ENCODE measurements at regions not wholly inside any gene's neighbourhood (a gene's known extent, or its start where the extent isn't known, plus 50 kb on each side); places are given as distances from the start of the nearest gene placed in this dataset.

- Histone ChIP-seq H3K36me3 (ENCODE audit: control insufficient read depth in 2 of 2, extremely low read depth in 1 of 2, insufficient read depth in 2 of 2, low read length in 2 of 2) (no peaks in the 10 kb centered on the region), H2AFZ (ENCODE audit: control insufficient read depth, low read length) (no peak overlapping the region), H3K9me1 (ENCODE audit: control insufficient read depth, extremely low read depth, insufficient read depth, low read length) (no peaks in the 10 kb centered on the region), H4K20me1 (ENCODE audit: control insufficient read depth, extremely low read depth, insufficient read depth, low read length) (no peaks in the 10 kb centered on the region), H3K4me3 (ENCODE audit: control insufficient read depth in 2 of 3, extremely low read depth in 1 of 3, insufficient read depth in 2 of 3, low read depth in 1 of 3, low read length in 3 of 3) (no peak overlapping the region), H3K4me2 (ENCODE audit: control insufficient read depth, extremely low read depth, insufficient read depth, low read depth, low read length) (no peak overlapping the region), H3K27ac (ENCODE audit: control insufficient read depth, insufficient read depth, low read length) (no peak overlapping the region), H3K27me3 (ENCODE audit: control insufficient read depth, extremely low read depth, insufficient read depth, low read length) (no peaks in the 10 kb centered on the region), H3K9ac (ENCODE audit: control insufficient read depth, extremely low read depth, insufficient read depth, low read length) (no peak overlapping the region), H3K79me2 (ENCODE audit: control insufficient read depth, insufficient read depth, low read length) (no peaks in the 10 kb centered on the region), H3K4me1 (ENCODE audit: control insufficient read depth, extremely low read depth, insufficient read depth, low read length) (no peaks in the 10 kb centered on the region), H3K9me3 (ENCODE audit: control insufficient read depth, low read depth, low read length) (no peaks in the 10 kb centered on the region)
- dilution Hi-C loops (cut with MboI; ENCODE audit: extremely low pct_ligation_motif_present, low sequenced_read_pairs), result no loop called here
- TF ChIP-seq CTCF (optimal IDR thresholded peaks at IDR 0.05 in 1 of 3, IDR thresholded peaks at IDR 0.05 in 1 of 3, conservative IDR thresholded peaks at IDR 0.05 in 1 of 3; ENCODE audit: extremely low read depth in 1 of 3, insufficient read depth in 2 of 3, low read length in 3 of 3), result no peak
- no peak for TF ChIP-seq EZH2 (IDR thresholded peaks at IDR 0.05; ENCODE audit: low read length)
- DNase-seq (ENCODE audit: low read depth, low spot score) (no peak), FAIRE-seq (no peak)
Measured at GRCh38 chr13:22428188-22428828, 752.5 kb upstream of the SGCG start.

DNA sequence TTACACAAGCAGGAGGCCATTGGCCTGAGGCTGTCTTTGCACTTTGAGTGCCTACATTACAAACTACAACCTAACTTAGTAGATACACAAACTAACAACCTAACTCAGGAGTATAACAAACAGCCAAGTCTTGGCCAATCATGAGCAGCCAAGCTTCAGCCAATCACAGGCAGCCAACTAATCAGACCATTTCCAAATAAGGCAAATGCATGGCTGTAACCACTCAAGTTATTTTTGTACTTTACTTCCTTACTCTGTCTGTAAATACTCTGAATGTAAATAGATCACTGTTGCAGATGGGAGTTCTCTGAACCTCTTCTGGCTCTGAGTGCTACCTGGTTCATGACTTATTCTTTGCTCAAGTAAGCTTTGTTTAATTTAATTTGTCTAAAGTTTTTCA, 748.1 kb upstream of the SGCG start:
- no peaks in the 10 kb centered on the region for H3K27me3 ChIP-seq (ENCODE audit: control insufficient read depth, extremely low read depth, insufficient read depth, low read length)
- no peaks in the 10 kb centered on the region for H3K79me2 ChIP-seq (ENCODE audit: control insufficient read depth, insufficient read depth, low read length)
- no peak overlapping the region for H2AFZ ChIP-seq (ENCODE audit: control insufficient read depth, low read length)
- H3K9me1 ChIP-seq (ENCODE audit: control insufficient read depth, extremely low read depth, insufficient read depth, low read length), result no peaks in the 10 kb centered on the region
- no peak overlapping the region for H3K4me2 ChIP-seq (ENCODE audit: control insufficient read depth, extremely low read depth, insufficient read depth, low read depth, low read length)
- FAIRE-seq, result no peak
- dilution Hi-C loops (cut with MboI; ENCODE audit: extremely low pct_ligation_motif_present, low sequenced_read_pairs), result no loop called here
- no peak for DNase-seq (ENCODE audit: low read depth, low spot score)
- H4K20me1 ChIP-seq (ENCODE audit: control insufficient read depth, extremely low read depth, insufficient read depth, low read length), result no peaks in the 10 kb centered on the region
- H3K9me3 ChIP-seq (ENCODE audit: control insufficient read depth, low read depth, low read length), result no peaks in the 10 kb centered on the region
- no peak overlapping the region for H3K27ac ChIP-seq (ENCODE audit: control insufficient read depth, insufficient read depth, low read length)
- TF ChIP-seq EZH2 (IDR thresholded peaks at IDR 0.05; ENCODE audit: low read length) (no peak), CTCF (optimal IDR thresholded peaks at IDR 0.05 in 1 of 3, IDR thresholded peaks at IDR 0.05 in 1 of 3, conservative IDR thresholded peaks at IDR 0.05 in 1 of 3; ENCODE audit: extremely low read depth in 1 of 3, insufficient read depth in 2 of 3, low read length in 3 of 3) (no peak)
- H3K4me3 ChIP-seq (ENCODE audit: control insufficient read depth in 2 of 3, extremely low read depth in 1 of 3, insufficient read depth in 2 of 3, low read depth in 1 of 3, low read length in 3 of 3), result no peak overlapping the region
- H3K4me1 ChIP-seq (ENCODE audit: control insufficient read depth, extremely low read depth, insufficient read depth, low read length), result no peaks in the 10 kb centered on the region
- H3K9ac ChIP-seq (ENCODE audit: control insufficient read depth, extremely low read depth, insufficient read depth, low read length), result no peak overlapping the region
- no peaks in the 10 kb centered on the region for H3K36me3 ChIP-seq (ENCODE audit: control insufficient read depth in 2 of 2, extremely low read depth in 1 of 2, insufficient read depth in 2 of 2, low read length in 2 of 2)

Data from keratinocyte (primary cell).